PC-3 (cell line): ENCODE measurements at regions not wholly inside any gene's neighbourhood (a gene's known extent, or its start where the extent isn't known, plus 50 kb on each side); places are given as distances from the start of the nearest gene placed in this dataset.

Experiments
- ATAC-seq: fragments of 200-7000 bp; cut with Tn5 transposase; 2 replicates; pipeline ENCODE4 v1.9.1; 2020; ENCODE audit warnings: mild to moderate bottlenecking, moderate library complexity
- BruUV-seq: library from RNA; stranded (reverse); fragments of 400-500 nt; replicated peaks from 2 replicates; lab custom pipeline; 2021; lab: Mats Ljungman, UMichigan
- CTCF ChIA-PET: fragments of 300-600 bp; sonication (Branson Sonifier 250); formaldehyde crosslinking; loops from one replicate; lab custom pipeline; 2022; ENCODE audit warnings: antibody characterized with exemption; lab: Charles Lee
- POLR2A ChIA-PET: fragments of 300-600 bp; sonication (Branson Sonifier 250); formaldehyde crosslinking; loops from one replicate; lab custom pipeline; 2022; ENCODE audit warnings: antibody characterized with exemption; ENCODE audit not compliant: unreplicated experiment; lab: Charles Lee
- DNase-seq: peaks from one replicate; pipeline ENCODE4 v3.0.0-alpha.2; 2015
- H2AFZ ChIP-seq: fragments of 300-600 bp; sonication (generic); 2 replicates; pipeline ENCODE4 v1.6.0; 2016; ENCODE audit warnings: antibody characterized with exemption, low read length
- H3F3A ChIP-seq: fragments of 300-600 bp; sonication (generic); one replicate; pipeline ENCODE4 v1.6.0; 2017; ENCODE audit warnings: antibody characterized with exemption, low read length, control low read depth, mild to moderate bottlenecking; ENCODE audit not compliant: unreplicated experiment
- H3K27ac ChIP-seq: fragments of 300-600 bp; sonication (generic); 2 replicates; pipeline ENCODE4 v1.5.1; 2016; ENCODE audit warnings: mild to moderate bottlenecking, low read length
- H3K27me3 ChIP-seq: fragments of 300-600 bp; sonication (generic); 2 replicates; pipeline ENCODE4 v1.6.1; 2016; ENCODE audit warnings: low read length, mixed read lengths
- H3K36me3 ChIP-seq: fragments of 300-600 bp; sonication (generic); 2 replicates; pipeline ENCODE4 v1.6.1; 2016; ENCODE audit warnings: low read depth, mixed run types, low read length, mixed read lengths
- H3K4me1 ChIP-seq: fragments of 300-600 bp; sonication (generic); 2 replicates; pipeline ENCODE4 v1.5.1; 2016; ENCODE audit warnings: low read length; ENCODE audit not compliant: insufficient read depth
- H3K4me2 ChIP-seq: fragments of 300-600 bp; sonication (generic); 2 replicates; pipeline ENCODE4 v1.6.0; 2016; ENCODE audit warnings: low read length
- H3K4me3 ChIP-seq: fragments of 300-600 bp; sonication (generic); 2 replicates; pipeline ENCODE4 v1.5.1; 2016; ENCODE audit warnings: mild to moderate bottlenecking, low read length, mixed read lengths
- H3K79me2 ChIP-seq: fragments of 300-600 bp; sonication (generic); 2 replicates; pipeline ENCODE4 v1.6.1; 2017; ENCODE audit warnings: low read length, mixed read lengths
- H3K9ac ChIP-seq: fragments of 300-600 bp; sonication (generic); 2 replicates; pipeline ENCODE4 v1.6.0; 2016; ENCODE audit warnings: mild to moderate bottlenecking, low read length
- H3K9me2 ChIP-seq: fragments of 300-600 bp; sonication (generic); replicated peaks from 2 replicates; pipeline ENCODE4 v1.6.1; 2016; ENCODE audit warnings: mixed run types, low read length, mixed read lengths
- H3K9me3 ChIP-seq: fragments of 300-600 bp; sonication (generic); 2 replicates; pipeline ENCODE4 v1.6.1; 2016; ENCODE audit warnings: low read length, mixed read lengths
- H4K20me1 ChIP-seq: fragments of 300-600 bp; sonication (generic); 2 replicates; pipeline ENCODE4 v1.6.1; 2016; ENCODE audit warnings: low read length, mixed read lengths
- EZH2 ChIP-seq: fragments of 300-600 bp; sonication (generic); IDR thresholded peaks from one replicate; pipeline ENCODE4 v1.6.1; 2017; ENCODE audit warnings: antibody characterized with exemption, mild to moderate bottlenecking, low read length; ENCODE audit not compliant: unreplicated experiment
- EZH2phosphoT487 ChIP-seq: fragments of 300-600 bp; sonication (generic); IDR thresholded peaks from 2 replicates; pipeline ENCODE4 v1.6.1; 2018; ENCODE audit warnings: mild to moderate bottlenecking, antibody characterized with exemption, low read length, borderline replicate concordance
- intact Hi-C: fragments of 100-400 bp; cut with micrococcal nuclease; formaldehyde crosslinking; loops from 2 replicates; pipeline ENCODE4 v1.9.0; 2023
- TF ChIP-seq, protein P1 (sequence below): fragments of 300-600 bp; sonication (generic); conservative IDR thresholded peaks from 2 replicates; pipeline ENCODE4 v1.5.1; 2017; ENCODE audit warnings: antibody characterized with exemption, low read depth, mild to moderate bottlenecking, low read length

DNA sequence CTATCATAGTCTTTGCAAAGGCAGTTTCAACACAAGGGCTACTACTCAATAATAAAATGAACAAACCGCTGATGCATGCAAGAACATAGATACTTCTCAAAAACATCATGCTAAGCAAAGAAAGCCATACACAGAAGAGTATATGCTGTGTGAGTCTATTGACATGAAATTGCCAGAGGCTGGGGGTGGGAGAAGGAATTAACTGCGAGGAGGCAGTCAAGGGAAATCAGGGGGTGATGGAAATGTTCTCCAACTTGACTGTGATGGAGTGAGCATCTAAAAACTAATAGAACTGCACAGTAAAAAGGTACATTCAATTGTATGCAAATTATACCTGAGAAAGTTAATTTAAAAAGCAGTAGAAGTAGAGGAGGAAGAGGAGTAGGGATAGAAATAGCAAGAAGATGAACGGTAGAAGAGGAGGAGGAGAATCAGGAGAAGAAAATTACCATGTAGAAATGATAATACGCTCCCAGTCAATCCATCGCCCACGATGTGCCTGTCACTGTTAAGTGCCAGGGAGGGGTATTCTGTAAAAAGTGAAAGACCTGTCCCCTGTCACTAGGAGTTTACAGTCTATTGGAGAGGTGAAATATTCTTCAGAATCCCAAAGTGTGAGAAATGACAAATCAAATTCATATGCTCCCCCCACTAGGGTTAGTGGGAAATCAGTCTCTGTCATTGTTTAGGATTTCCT is 90.3 kb downstream of the B3GNT2 start:
- ChIA-PET POLR2A (no interaction called here), CTCF (no interaction called here)
- H3K4me2 ChIP-seq, result no peak overlapping the region
- TF ChIP-seq EZH2 (no peak), EZH2phosphoT487 (no peak)
- TF ChIP-seq, protein P1, sequence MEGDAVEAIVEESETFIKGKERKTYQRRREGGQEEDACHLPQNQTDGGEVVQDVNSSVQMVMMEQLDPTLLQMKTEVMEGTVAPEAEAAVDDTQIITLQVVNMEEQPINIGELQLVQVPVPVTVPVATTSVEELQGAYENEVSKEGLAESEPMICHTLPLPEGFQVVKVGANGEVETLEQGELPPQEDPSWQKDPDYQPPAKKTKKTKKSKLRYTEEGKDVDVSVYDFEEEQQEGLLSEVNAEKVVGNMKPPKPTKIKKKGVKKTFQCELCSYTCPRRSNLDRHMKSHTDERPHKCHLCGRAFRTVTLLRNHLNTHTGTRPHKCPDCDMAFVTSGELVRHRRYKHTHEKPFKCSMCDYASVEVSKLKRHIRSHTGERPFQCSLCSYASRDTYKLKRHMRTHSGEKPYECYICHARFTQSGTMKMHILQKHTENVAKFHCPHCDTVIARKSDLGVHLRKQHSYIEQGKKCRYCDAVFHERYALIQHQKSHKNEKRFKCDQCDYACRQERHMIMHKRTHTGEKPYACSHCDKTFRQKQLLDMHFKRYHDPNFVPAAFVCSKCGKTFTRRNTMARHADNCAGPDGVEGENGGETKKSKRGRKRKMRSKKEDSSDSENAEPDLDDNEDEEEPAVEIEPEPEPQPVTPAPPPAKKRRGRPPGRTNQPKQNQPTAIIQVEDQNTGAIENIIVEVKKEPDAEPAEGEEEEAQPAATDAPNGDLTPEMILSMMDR, result no peak
- intact Hi-C loops, result no loop called here
- H2AFZ ChIP-seq, result no peak overlapping the region
- BruUV-seq, result no TSS peak
- no peak overlapping the region for H3K27ac ChIP-seq
- peaks cover 16% of the 10 kb centered on the region for H3K4me1 ChIP-seq
- no peaks in the 10 kb centered on the region for H3K36me3 ChIP-seq
- no peak overlapping the region for H3K4me3 ChIP-seq
- H3F3A ChIP-seq, result no peaks in the 10 kb centered on the region
- no peak for ATAC-seq
- no peaks in the 10 kb centered on the region for H3K9me2 ChIP-seq
- no peak for DNase-seq
- H3K9ac ChIP-seq, result no peak overlapping the region
- no peaks in the 10 kb centered on the region for H4K20me1 ChIP-seq
- no peaks in the 10 kb centered on the region for H3K27me3 ChIP-seq
- no peaks in the 10 kb centered on the region for H3K79me2 ChIP-seq
- H3K9me3 ChIP-seq, result no peaks in the 10 kb centered on the region

DNA sequence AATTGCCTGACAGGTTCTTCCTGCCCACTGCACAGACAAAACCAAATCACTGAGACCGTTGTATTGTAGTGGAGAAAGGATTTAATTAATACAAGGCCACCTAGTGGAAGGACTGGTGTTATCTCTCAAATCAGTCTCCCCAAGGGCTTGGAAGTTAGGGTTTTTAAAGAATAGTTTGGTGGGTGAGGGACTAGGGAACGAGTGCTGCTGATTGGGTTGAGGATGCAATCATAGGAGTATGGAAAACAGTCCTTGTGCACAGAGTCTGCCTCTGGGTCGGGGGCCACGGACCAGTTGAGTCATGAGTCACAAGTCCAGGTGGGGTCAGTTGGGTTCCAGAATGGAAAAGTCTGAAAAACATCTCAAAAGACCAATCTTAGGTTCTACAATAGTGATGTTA is 89.1 kb downstream of the B3GNT2 start:
- Histone ChIP-seq H3K4me3 (no peak overlapping the region), H3K27me3 (no peaks in the 10 kb centered on the region), H3F3A (no peaks in the 10 kb centered on the region), H3K4me1 (peaks cover 16% of the 10 kb centered on the region), H3K27ac (no peak overlapping the region), H3K36me3 (no peaks in the 10 kb centered on the region), H2AFZ (no peak overlapping the region), H3K9me2 (no peaks in the 10 kb centered on the region), H3K79me2 (no peaks in the 10 kb centered on the region), H3K4me2 (no peak overlapping the region), H3K9ac (no peak overlapping the region), H3K9me3 (no peaks in the 10 kb centered on the region), H4K20me1 (no peaks in the 10 kb centered on the region)
- BruUV-seq, result no TSS peak
- TF ChIP-seq EZH2 (no peak), EZH2phosphoT487 (no peak)
- TF ChIP-seq, protein P1, result no peak; the same call in 1 of the 2 replicates
- ChIA-PET POLR2A (no interaction called here), CTCF (no interaction called here)
- DNase-seq (no peak), ATAC-seq (no peak)
- intact Hi-C loops, result no loop called here

DNA sequence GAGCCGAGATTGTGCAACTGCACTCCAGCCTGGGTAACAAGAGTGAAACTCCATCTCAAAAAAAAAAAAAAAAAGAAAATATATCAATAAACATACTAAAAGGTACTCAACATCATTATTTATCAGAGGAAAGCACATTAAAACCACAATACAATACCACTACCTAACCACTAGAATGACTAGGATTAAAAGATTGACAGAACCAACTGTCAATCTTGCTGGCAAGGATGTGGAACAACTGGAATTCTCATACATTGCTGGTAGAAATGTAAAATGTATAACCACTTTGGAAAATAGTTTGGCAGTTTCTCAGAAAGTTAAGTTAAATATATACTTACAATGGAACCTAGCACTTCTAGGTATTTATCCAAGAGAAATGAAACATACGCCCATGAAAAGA is 88.6 kb downstream of the B3GNT2 start:
- CTCF ChIA-PET, result no interaction called here
- BruUV-seq, result no TSS peak

More for the DNA sequence above, 88.6 kb downstream of the B3GNT2 start:
- ATAC-seq (no peak), DNase-seq (no peak)
- Histone ChIP-seq H3K9ac (no peak overlapping the region), H3K9me3 (no peaks in the 10 kb centered on the region), H3K36me3 (no peaks in the 10 kb centered on the region), H3K27ac (no peak overlapping the region), H2AFZ (no peak overlapping the region), H3F3A (no peaks in the 10 kb centered on the region), H3K4me3 (no peak overlapping the region), H3K27me3 (no peaks in the 10 kb centered on the region), H3K9me2 (no peaks in the 10 kb centered on the region), H3K79me2 (no peaks in the 10 kb centered on the region), H3K4me2 (no peak overlapping the region), H3K4me1 (peaks cover 16% of the 10 kb centered on the region), H4K20me1 (no peaks in the 10 kb centered on the region)
- POLR2A ChIA-PET, result no interaction called here
- TF ChIP-seq, protein P1, result no peak
- TF ChIP-seq EZH2phosphoT487 (no peak), EZH2 (no peak)
- intact Hi-C loops, result no loop called here
